IPS-NIHi11 (cell line): ENCODE measurements at regions not wholly inside any gene's neighbourhood (a gene's known extent, or its start where the extent isn't known, plus 50 kb on each side); places are given as distances from the start of the nearest gene placed in this dataset.
A peak's percentile ranks its signal among the peaks of the same experiment; 100 is the strongest.
"Not testable (repeated sequence)": the region's sequence is repeated elsewhere in the genome, so short reads cannot be mapped to it uniquely, and the experiment has no call there.

Experiments used
- DNase-seq: peaks from one replicate; pipeline ENCODE4 v3.0.0; 2012; ENCODE audit warnings: mixed read lengths, low spot score

- no peak for DNase-seq
Measured at GRCh38 chr1:38210895-38211177, 164.2 kb upstream of the POU3F1 start.

- DNase-seq, result no peak
Measured at GRCh38 chr1:38210021-38210894, 163.7 kb upstream of the POU3F1 start.

DNA sequence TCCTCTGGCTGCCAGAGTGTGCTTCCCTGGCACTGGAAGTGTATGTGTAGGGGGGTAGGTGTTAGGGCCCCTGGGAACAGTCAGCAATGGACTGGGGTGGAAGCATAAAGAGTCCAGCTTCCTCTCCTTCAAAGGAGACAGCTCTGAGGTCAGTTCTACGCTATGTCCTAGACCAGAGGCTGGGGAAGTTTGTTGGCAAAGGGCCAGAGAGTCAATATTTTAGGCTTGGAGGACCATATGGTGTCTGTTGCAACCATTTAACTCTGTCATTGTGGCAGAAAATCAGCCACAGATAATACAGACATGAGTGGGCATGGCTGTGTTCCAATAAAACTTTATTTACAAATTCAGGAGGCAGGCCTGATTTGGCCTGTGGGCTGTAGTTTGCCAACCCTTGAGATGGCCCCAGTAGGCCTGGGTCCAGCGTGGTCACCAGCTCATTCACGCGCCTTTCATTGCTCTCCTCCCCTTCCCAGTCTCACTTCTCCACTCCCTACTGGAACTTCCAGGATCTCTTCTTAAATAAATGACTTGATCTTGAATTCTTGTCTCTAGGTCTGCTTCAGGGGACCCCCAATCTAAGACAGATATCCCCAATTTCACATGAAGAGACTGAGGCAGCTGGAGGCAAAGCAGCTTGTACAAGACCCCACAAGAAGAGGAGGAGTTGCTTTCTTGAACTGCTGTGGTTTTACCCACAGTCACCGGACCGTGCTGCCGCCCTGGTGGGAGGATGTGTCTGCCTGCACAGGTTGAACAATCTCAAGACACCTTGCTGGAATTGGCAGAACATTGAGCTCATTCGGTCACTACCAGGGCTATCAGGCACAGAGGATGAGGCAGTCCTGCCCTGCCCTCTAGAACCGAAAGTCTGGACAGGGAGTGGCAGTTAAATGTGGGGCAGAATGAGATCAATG is 162.4 kb upstream of the POU3F1 start:
- DNase-seq, result no peak

DNA sequence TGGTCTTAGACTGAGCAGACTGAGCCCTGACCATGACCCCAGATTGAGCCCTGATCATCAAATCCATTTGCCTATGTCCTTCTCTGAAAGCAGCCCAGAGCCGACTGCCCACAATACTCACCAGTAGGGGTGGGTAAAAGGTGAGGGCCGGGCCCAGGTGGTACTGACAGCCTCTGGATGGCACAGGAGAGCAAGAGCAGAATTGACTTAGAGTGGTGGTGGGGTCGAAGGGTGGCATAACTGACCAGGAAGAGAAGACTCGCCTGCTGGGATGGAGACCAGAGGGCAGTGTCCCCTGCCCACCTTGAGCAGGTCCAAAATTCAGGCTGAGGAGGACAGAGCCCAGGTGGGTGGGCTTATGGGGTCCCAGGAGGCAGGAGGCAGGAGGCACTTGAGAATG is 161.3 kb upstream of the POU3F1 start:
- DNase-seq, result no peak

DNA sequence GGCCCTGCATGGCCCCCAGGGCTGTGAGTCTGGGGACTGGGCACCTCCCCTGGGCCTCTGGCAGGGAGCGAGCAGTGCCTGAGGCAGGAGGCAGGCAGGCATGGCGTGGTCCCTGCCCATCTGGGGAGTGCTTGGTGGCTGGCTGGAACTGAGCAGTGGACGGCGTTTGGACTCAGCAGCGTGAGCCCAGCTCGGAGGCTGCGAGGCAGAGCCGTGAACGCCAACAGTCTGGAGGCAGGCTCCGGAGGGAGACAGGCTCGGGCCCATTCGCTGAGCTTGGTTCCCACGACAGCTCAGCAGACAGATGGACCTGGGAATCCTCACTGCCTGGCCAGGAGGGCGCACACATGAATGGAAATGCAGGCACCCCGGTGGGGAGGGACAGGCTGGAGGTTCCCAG is 160.7 kb upstream of the POU3F1 start:
- DNase-seq, result no peak

- no peak for DNase-seq
Measured at GRCh38 chr1:38204698-38205097, 158.1 kb upstream of the POU3F1 start.

GRCh38 chr1:38203441-38203840 is 156.8 kb upstream of the POU3F1 start:
- DNase-seq, result no peak

DNA sequence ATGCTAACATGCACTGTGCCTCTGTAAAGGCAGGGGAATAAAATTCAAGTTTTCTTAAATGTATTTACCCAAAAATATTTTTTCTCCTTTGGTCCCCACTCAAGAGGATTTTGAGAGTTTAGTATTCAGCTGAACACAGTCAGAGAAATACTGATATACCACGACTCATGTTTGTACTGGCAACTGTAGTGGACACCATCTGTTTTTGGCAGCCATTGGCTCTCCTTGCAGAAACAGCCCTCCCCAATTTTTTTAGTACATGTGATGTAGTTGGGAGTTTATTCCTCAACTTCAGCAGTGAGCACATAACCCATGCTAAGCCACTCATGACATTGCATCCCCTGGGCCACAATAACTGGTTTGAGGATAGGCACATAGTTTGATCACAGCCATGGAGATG is 154.8 kb upstream of the POU3F1 start:
- DNase-seq, result no peak

DNA sequence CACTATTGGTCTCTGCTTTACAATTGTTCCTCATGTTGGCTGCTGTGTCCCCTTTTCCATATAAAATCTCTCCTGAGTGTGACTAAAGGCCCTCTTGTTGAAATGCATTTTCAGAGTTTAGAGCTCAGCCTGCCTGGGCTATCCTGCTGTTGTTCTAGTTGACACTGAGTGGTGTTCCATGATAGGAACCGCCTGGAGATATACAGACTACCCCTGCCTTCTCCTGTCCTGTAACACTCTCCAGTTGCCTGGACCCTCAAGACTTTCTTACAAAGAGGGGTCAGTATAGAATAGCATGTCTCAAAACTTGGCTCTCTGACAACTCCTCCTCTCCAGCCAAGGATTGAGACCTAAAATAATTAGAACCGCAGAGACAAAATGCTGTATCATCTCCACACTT is 152.0 kb upstream of the POU3F1 start:
- DNase-seq, result no peak

DNA sequence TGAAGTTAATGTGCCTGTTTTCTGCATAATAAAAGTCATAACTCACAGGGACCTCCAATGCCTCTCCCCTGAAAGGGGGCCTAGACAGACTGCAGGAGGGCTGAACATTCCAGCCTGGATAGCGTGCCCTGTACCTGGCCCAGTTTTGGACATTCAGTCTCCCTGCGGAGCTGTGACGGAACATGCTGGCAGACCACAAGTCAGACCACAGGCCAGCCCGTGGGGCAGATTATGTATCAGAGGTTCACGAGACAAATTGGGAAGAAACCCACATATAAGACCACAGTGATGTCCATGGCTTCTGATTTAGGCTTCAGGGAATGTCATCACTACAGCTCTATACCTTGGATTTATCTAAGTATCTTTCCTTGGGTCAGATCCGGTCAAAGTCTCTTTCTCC is 151.5 kb upstream of the POU3F1 start:
- no peak for DNase-seq

DNA sequence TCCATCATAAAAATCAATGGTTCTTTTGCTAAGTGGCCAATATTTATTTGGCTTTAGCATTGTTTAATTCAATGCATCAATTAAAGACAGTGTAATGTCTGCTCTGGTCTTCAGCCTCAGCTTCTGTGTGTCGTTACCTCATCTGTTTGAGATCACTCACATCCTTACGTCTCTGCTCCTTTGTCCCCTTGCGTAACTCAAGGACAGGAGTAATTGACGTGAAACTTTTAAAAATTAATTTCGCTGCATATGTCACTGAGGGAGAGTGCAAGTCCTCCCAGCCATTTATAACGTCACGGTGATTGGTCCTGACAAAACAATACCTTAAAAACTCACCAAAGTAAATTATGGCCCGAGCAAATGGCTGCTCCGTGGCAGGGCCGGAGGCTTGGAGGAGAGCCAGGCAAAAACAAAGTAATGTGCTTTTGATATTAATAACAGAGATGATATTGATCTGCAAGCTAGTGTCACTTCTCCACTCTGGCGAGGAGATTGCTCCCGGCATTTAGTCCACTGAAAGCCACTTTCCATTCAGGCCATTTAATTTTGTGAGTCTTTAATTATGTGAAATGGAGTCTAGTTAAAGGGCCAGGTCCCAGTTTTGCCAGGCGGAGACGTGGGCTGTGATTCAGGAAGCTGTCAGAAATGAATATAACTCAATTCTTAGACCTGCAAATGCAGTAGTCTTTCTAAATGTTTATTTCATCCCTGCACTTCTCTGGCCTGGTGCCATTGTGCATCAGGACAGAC is 150.9 kb upstream of the POU3F1 start:
- DNase-seq, result no peak

GRCh38 chr1:38194472-38194871 is 147.9 kb upstream of the POU3F1 start:
- DNase-seq, result no peak

- DNase-seq, result no peak
Measured at GRCh38 chr1:38193040-38193439, 146.4 kb upstream of the POU3F1 start.

GRCh38 chr1:38191461-38191860 is 144.9 kb upstream of the POU3F1 start:
- no peak for DNase-seq

DNA sequence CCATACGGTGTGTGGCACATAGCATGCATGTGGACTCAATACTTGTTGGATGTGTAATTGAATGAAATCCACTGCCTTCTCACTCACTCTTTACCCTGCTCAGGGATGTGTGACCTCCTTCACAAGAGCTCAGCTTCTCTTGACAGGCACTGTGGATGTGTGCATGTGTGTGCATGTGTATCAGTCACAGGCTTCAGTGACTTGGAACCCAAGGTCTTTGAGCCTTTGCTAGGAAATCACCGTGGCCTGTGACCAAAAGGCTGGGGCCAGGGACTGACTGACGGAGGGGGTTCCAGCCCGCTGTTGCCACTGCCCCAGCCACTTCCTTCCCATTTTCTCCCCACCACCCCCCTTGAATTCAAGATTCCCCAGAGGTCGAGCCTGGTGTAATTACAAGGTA is 144.4 kb upstream of the POU3F1 start:
- no peak for DNase-seq

DNA sequence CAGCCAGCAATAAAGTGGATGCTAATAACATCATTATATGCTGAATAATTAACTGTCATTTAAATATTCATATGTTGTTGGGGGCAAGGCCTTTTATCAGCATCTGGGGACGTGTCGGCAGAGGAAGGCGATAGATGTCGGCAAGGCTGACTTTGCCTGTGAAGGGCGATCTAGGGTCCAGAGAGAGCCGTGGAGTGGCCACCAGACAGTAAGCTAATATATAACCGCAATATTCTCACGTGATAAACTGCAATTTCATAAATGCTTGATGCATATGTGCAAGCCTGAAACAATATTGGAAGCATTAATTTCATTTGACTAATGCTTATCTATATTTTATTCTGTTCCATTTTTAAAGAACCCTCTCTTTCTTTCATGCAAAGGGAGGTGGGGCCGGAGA is 141.0 kb upstream of the POU3F1 start:
- no peak for DNase-seq

- no peak for DNase-seq
Measured at GRCh38 chr1:38186566-38186965, 140.0 kb upstream of the POU3F1 start.

- no peak for DNase-seq
Measured at GRCh38 chr1:38185913-38186312, 139.3 kb upstream of the POU3F1 start.

GRCh38 chr1:38183747-38184146 is 137.2 kb upstream of the POU3F1 start:
- DNase-seq, result no peak

DNA sequence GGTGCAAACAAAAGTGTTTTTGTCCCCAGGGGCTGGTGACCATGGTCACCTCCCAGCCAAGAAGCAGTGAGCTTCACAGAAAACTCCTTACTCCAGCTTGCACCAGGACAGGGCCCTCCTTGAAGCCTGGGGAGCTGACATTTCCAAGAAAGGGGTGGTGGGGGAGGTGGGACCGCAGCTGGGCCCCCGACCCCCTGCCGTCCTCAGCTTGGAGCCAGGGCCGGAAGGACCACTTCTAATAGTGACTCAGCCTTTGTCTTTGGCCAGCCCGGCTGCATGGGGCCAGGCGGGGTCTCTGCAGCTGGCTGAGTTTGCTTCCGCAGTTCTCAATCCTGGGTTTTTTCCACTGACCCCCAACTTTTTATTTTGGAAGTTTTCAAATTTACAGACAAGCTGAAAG is 136.5 kb upstream of the POU3F1 start:
- DNase-seq, result peak; percentile 71

- not testable (repeated sequence) for DNase-seq
Measured at GRCh38 chr1:38180388-38180787, 133.8 kb upstream of the POU3F1 start.

- no peak for DNase-seq
Measured at GRCh38 chr1:38179483-38179882, 132.9 kb upstream of the POU3F1 start.

DNA sequence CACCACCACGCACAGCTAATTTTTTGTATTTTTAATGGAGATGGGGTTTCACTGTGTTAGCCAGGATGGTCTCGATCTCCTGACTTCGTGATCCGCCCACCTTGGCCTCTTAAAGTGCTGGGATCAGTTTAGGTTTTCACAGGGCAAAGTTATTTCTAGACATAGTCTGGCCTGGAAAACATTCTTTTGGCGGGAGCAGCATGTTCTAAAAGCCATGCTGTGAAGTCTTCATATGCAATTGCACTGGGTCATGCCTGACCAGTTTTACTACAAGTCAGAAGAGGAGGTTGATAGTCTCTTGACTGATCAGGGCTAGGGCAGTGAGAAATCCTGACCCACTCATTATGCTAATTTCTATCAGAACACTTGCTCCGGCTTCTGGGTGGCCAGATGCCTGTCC is 131.6 kb upstream of the POU3F1 start:
- no peak for DNase-seq
